HG03064 (cell line): ENCODE measurements at regions not wholly inside any gene's neighbourhood (a gene's known extent, or its start where the extent isn't known, plus 50 kb on each side); places are given as distances from the start of the nearest gene placed in this dataset.
"Not testable (repeated sequence)": the region's sequence is repeated elsewhere in the genome, so short reads cannot be mapped to it uniquely, and the experiment has no call there.

ENCODE experiments used
- ATAC-seq: cut with Tn5 transposase; IDR thresholded peaks from one replicate; pipeline ENCODE4 v1.9.1; 2021; ENCODE audit warnings: low read depth; ENCODE audit not compliant: unreplicated experiment

DNA sequence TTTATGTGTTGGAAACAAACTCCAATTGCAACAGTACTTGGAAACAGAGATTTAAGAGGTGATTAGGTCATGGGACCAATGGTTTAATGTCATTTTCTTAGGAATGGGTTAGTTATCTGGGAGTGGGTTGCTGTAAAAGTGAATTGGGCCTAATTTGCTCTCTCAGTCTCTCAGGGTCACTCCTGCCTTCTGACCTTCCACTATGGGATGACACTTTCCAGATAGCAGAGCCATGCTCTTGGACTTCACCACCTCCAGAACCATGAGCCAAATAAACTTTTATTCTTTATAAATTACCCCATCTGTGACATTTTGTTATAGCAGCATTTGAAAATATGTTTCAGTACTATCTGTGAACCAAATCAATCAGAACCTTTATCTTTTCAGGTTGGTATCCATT is 1509.1 kb downstream of the REEP3 start:
- ATAC-seq, result no peak

DNA sequence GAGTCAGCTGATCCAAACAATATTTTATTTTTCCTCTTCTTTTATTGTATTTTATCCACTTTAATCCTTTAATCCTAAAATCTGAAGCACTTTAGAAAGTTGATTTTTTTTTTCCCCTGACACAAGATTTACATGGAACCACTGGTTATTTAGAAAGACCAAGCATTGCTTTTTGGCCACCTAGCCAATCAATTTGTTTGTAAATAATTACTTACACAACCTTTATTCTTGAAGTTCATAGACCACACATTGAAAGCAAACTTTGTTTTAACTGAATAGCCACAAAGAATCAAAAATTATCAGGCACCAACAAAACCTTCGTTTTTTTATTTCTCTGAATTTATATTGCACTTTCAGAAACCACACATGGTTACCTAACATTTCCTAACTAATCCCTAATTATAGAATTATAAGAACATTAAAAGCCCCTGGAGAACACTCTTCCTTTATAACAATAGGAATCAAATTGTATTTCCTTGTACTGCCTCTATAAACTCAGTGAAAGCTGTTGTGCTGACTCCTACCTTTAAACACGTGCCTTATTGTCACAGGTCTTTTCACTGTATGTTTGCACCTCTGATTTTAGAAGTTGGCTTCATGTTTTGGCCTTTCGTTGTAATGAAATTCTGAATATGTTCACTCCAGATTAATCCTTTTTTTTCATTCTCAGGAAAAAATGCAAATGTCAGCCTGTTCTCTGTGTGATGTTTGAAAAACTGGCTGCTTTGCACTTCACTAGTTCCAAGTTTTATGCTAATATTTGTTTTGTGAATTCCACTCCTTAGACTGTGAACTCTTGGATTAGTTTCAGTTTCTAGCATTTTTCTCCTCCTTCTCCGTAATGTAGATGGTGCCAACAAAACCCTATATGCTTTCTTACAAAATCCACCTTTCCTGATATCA is 1511.9 kb downstream of the REEP3 start:
- no peak for ATAC-seq

DNA sequence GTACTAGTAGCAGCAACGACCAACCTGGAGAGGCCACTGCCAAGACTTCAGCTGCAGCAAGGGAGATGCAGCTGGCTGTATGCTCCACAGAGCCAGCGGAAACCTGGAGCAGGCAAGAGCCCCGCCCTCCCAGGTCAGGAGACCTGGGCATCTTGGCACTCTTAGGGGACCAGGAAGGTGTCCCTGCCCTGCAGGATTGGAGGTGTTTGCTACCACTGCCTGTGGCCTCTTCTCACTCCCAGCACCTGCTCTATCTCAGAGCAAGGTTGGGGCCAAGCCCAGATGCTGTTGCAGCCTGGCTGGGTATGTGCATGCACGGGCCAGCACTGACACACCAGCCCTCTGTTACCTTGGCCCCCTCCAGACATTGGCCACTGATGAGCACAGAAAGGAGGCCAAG is 1512.8 kb downstream of the REEP3 start:
- no peak for ATAC-seq

DNA sequence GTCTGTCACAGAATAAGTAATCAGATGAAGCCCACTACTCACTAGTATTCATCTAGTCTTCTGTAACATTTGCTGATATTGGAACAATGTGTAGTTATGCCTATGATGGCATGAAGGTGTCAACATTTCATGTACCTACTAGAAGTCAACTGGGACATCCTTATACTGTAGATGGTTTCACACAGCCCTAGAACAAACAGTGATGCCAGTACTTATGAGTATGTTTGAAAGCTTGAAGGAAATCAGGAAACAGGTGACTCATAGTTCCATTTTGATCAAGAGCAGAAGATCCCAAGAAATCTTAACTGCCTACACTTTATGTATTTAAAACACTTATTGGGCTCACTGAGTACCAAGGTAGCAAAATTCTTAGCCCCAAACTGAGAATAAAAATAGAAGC is 1519.6 kb downstream of the REEP3 start:
- ATAC-seq, result no peak

DNA sequence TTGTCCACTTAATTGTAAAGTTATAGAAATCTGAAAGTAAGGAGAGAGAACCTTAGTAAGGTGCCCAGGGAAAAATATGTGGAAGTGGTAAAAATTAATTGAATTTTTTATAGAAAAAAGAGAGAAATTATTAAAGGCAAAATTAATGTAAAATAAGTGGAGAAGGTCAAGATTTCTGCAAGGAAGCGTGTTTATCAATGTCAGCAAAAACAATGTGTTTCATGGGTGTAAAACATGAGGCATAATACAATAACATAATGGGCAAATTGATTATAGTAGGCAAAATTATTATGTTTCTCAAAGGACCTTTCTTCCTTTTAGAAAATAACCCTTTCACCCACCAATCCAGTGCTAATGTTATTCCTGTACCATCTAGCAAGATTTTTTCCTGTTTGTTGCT is 1520.1 kb downstream of the REEP3 start:
- ATAC-seq, result no peak

DNA sequence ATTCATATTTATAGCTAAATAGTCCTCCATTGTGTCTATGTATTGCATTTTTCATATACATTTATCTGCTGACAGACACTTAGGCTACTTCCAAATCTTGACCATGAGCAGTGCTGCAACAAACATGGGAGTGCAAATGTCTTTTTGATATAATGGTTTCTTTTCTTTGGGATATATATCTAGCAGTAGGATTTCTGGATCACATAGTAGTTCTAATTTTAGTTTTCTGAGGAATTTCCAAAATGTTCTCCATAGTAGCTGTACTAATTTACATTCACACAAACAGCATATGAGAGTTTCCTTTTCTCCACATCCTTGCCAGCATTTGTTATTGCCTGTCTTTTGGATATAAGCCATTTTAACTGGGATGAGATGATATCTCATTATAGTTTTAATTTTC is 1521.3 kb downstream of the REEP3 start:
- no peak for ATAC-seq

DNA sequence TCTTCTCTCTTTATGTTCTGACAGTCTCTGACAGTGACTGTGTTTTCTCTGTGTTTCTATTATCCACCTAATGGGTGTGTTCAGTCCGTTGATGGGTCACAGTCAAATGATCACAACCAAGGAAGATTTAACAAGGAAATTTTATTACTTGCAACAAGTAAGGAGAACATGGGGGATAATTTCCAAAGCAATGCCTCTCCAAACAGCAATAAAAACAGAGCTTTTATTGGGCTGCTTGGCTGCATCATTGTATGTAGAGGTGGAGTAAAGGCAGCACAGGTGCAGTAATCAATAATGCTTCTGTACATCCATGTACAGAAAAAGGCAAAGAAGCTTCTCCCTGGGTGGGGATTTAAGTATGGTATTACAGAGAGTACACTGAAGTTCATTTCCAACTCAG is 1525.6 kb downstream of the REEP3 start:
- ATAC-seq, result no peak

DNA sequence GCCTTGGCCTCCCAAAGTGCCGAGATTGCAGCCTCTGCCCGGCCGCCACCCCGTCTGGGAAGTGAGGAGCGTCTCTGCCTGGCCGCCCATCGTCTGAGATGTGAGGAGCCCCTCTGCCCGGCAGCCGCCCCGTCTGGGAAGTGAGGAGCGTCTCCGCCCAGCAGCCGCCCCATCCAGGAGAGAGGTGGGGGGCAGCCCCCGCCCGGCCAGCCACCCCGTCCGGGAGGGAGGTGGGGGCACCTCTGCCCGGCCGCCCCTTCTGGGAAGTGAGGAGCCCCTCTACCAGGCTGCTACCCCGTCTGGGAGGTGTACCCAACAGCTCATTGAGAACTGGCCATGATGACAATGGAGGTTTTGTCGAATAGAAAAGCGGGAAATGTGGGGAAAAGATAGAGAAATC is 1530.9 kb downstream of the REEP3 start:
- not testable (repeated sequence) for ATAC-seq

DNA sequence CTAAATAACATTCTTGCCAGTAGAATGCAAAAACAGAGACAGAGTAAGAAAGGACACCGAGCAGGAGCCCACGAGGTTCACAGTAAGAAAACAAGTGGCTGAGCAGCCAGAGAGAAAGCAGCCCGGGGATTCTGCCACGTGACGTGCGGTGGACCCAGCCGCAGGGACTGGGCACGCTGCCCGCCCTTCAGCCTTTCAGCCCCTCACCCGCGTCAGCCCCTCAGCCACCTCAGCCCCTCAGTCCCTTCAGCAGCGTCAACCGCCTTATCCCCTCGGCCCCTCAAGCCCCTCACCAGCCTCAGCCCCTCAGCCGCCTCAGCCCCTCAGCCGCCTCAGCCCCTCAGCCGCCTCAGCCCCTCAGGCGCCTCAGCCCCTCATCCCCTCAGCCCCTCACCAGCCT is 1532.2 kb downstream of the REEP3 start:
- not testable (repeated sequence) for ATAC-seq

DNA sequence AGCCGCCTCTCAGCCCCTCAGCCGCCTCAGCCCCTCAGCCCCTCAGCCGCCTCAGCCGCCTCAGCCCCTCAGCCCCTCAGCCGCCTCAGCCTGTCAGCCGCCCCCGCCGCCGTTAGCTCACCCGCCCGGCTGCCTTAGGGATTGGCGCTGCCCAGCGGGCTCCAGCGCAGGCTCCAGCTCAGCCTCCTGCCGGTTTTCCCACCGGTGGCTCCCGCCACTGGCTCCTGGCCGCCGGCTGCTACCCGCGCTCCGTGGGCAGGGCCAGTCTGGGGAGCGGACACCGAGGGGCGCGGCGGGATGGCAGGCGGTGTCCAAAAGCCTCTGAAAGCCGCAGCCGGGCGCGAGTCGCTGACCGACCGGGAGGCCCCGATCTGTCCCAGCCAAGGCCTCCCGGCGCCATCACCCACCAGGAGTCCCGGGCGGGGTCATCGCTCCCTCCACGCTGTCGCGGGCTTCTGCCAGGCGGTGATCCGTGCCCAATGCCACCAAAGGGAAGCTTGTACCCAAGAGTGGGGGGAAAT is 1532.7 kb downstream of the REEP3 start:
- not testable (repeated sequence) for ATAC-seq

DNA sequence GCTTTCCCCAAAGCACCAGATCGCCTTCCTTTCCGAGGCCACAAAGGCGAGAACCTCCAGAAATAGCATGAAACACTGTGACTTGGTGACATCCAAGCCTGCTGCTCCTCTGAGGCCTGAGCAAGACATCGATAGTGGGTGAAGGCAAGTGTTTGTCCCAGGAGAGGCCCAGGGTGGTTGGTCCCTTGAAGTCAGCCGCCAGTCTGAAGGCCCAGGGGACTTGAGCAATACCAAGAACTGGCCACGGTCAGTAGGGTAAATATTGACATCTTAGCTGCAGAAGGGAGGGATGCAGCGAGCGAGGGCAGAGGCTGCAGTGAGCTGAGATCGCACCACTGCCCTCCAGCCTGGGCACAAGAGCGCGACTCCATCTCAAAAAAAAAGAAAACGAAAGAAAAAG is 1533.5 kb downstream of the REEP3 start:
- ATAC-seq, result not testable (repeated sequence)

DNA sequence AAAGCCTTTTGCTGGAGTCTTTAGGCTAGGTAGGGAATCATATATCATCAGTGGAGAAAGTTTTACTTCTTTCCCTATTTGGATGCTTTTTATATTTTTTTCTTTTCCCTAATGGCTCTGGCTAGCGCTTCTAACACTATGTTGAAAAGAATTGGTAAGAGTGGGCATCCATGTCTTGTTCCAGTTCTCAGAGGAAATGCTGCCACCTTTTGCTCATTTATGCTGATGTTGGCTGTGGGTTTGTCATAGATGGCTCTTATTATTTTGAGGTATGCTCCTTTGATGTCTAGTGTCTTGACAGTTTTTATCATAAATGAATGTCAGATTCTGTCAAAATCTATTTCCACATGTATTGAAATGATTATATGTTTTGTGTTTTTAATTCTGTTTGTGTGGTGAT is 1544.1 kb downstream of the REEP3 start:
- no peak for ATAC-seq

DNA sequence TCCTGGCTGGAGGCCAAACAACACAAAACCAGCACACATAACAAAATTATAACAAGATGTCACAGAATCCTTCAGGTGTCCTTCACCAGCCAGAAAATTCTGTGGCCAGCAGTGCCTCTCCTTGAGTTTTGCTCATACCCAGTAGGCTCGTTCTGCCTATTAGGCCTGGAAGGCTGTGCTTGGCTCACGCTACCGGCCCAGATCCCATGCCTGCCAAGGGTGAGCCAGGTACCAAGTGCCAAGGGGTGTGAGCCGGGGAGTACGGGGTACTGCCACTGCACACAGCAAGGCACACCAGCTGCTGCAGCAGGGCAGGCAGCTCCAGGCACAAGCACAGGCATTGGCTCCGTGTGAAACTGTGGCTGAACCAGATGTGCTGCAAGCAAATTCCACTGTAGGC is 1562.0 kb downstream of the REEP3 start:
- no peak for ATAC-seq

DNA sequence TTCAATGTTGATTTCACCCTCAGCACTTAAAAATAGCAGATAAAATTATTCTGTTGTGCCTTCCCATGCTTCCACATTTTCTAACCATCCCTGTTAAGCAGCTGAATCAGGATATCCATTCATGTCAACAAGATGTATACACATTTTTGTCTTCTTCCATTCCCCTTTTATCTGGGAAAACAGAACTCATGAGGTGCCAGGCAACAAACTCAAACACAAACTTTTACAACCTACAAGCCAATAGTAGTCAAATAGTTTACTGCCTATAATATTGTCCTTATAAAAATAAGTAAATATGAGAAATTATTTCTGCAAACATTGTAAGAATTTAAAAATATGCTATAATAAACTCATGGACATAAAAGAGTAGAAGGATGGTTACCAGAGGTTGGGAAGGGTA is 1569.8 kb downstream of the REEP3 start:
- ATAC-seq, result no peak

DNA sequence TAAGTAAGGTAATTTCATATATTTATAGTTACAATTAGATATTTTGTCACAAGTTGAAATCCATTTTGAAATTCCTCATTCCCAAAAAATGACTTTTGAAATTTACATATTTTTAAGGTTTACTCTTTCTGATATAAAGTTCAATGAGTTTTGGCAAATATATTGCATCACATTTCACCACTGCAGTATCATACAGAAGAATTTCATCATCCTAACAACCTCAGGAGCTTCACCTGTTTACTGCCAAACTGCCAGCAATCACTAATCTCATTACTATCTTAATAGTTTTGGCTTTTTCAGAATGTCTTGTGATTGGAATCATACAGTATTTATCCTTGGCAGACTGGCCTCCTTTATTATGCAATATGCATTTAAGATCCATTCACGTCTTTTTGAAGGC is 1578.9 kb downstream of the REEP3 start:
- ATAC-seq, result no peak

DNA sequence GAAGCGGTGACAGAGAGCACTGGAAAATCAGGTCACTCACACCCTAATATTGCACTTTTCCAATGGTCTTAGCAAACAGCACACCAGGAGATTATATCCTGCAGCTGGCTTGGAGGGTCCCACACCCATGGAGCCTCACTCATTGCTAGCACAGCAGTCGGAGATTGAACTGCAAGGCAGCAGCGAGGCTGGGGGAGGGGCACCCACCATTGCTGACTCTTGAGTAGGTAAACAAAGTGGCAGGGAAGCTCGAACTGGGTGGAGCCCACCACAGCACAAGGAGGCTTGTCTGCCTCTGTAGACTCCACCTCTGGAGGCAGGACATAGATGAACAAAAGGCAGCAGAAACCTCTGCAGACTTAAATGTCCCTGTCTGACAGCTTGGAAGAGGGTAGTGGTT is 1579.7 kb downstream of the REEP3 start:
- ATAC-seq, result not testable (repeated sequence)

DNA sequence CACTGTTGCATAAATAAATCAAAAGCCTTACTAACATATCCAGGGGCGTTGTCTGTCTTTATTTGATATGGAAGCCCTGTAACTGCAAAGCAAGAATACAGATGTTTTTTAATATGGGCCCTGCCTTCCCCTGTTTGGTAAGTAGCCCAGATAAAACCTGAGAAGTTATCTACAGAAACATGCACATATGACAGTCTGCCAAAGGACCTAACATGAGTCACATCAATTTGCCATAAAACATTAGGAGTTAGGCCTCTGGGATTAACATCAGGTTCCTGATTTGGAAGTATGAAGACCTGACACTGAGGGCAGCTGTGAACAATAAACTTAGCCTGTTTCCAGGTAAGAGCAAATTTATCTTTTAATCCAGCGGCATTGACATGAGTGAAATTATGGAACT is 1588.8 kb downstream of the REEP3 start:
- no peak for ATAC-seq

DNA sequence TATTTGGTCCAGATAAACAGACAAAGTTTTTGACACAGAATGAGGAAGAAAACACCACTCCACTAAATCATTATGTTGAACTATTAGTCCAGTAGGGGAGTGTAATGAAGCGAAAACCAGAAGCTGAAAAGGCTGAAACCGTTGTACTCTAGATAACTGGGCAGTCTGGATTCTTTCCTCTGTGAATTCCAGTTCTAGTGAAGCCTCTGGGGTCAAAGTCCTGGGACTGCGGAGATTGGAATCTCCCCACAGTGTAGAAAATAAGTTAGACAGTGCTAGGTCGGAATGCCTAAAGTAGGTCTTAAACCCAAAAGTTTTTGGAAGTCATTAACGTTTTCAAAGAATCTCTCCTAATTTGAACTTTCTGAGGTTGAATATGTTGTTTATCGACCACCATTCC is 1589.9 kb downstream of the REEP3 start:
- ATAC-seq, result not testable (repeated sequence)

DNA sequence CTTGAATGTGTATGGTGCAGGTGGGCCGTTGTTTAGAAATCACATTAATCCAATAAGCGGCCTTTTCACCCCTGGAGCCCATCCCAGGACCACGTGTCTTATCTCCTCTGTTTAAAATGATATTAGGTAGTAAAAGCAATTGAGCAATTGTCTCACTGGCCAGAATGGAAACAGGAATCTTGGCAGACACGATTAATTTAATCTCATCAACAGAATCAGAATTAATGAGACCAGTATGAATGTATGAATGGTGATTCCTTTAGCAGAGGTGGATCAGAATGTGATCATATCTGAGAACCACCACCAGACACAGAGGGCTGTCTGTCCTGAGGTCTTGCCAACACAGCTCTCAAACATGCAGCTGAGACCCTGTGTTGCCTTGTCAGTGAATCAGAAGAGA is 1591.4 kb downstream of the REEP3 start:
- ATAC-seq, result no peak

DNA sequence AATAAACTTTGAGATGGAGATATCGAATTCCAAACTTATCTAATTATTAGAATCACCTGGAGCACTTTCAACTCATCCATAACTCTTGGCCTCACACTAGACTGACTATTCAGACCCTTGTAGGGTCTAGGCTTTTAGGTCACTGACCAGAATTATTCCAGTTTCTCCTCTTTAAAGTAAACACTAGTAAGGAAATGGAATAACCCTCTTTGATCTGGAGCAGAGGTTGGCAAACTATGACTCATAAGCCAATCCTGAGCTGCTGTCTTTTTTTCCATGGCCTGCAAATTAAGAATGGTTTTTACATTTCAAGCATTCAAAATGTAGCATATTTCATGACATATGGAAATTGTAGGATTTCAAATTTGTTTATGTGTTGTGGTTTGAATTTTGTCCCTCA is 1601.9 kb downstream of the REEP3 start:
- ATAC-seq, result no peak

DNA sequence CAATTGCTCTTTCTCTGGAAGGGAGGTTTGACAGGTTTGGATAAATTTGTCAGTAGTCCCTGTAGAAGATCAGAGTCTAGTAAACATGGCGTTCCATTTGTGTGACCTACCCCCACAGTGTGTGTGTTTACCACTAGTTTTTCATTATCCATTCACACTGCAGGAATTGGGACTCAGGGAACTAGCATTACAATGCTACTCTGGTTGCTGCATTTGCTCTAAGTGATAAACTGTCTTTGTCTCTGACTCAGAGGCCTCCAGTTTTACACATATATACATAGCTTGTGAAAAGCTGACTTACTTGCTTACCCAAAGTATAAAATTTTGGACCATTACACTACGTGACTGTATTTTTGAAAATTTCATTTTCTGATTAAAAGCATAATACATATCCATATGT is 1604.0 kb downstream of the REEP3 start:
- ATAC-seq, result no peak

DNA sequence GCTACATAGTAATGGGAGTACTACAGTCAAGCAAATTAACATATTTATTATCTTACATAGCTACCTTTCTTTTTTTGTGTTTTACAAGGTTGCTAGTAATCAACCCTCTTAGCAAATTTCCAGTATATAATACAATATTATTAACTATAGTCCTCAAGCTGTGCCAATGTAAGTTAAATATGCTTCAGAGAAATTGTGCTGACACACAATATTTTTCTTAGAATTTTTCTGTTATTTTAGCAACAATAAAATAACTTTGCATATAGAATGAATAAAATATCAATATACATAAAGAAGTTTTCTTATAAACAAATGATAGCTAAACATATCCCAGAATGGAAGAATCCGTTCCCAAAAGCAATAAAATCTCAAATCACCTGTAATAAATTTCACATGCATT is 1605.1 kb downstream of the REEP3 start:
- ATAC-seq, result no peak
